IMR-90 (cell line): ENCODE measurements at regions not wholly inside any gene's neighbourhood (a gene's known extent, or its start where the extent isn't known, plus 50 kb on each side); places are given as distances from the start of the nearest gene placed in this dataset.

Experiments
- ATAC-seq: fragments of 200-7000 bp; cut with Tn5 transposase; 2 replicates; pipeline ENCODE4 v1.9.1; 2020; ENCODE audit warnings: low read depth, mild to moderate bottlenecking, moderate library complexity
- BruUV-seq: library from RNA; stranded (reverse); fragments of 400-500 nt; replicated peaks from 2 replicates; lab custom pipeline; 2021; lab: Mats Ljungman, UMichigan
- CTCF ChIA-PET: fragments of 300-600 bp; formaldehyde crosslinking; extraction: SDS; loops from one replicate; lab custom pipeline; 2021; ENCODE audit warnings: antibody characterized with exemption; lab: Yijun Ruan, JAX
- POLR2A ChIA-PET: fragments of 300-600 bp; sonication (Branson Sonifier 250); formaldehyde crosslinking; loops from one replicate; lab custom pipeline; 2022; ENCODE audit warnings: antibody characterized with exemption; ENCODE audit not compliant: unreplicated experiment; lab: Charles Lee
- DNase-seq: peaks from one replicate; pipeline ENCODE4 v3.0.0; 2013
- H2AFZ ChIP-seq: replicated peaks from 2 replicates; pipeline ENCODE3; 2013; ENCODE audit warnings: low read length, mild to moderate bottlenecking; ENCODE audit not compliant: poor library complexity
- H2AK5ac ChIP-seq: 2 replicates; pipeline ENCODE4 v1.6.1; 2013; ENCODE audit warnings: low read depth, low read length, inconsistent platforms
- H2AK9ac ChIP-seq: replicated peaks from 2 replicates; pipeline ENCODE3; 2013; ENCODE audit warnings: mild to moderate bottlenecking, low read depth, low read length, moderate library complexity; ENCODE audit not compliant: poor library complexity
- H2BK120ac ChIP-seq: 2 replicates; pipeline ENCODE4 v1.6.1; 2013; ENCODE audit warnings: low read depth, low read length, inconsistent platforms
- H2BK15ac ChIP-seq: 3 replicates; pipeline ENCODE4 v1.6.1; 2013; ENCODE audit warnings: low read depth, low read length, inconsistent platforms
- H2BK20ac ChIP-seq: 2 replicates; pipeline ENCODE4 v1.6.1; 2013; ENCODE audit warnings: low read depth, mild to moderate bottlenecking, inconsistent platforms, low read length, moderate library complexity
- H2BK5ac ChIP-seq: 2 replicates; pipeline ENCODE4 v1.6.1; 2013; ENCODE audit warnings: mild to moderate bottlenecking, low read depth, low read length, inconsistent platforms; ENCODE audit not compliant: poor library complexity, severe bottlenecking
- H3K14ac ChIP-seq: replicated peaks from 2 replicates; pipeline ENCODE4 v1.6.1; 2013; ENCODE audit warnings: low read depth, low read length, inconsistent platforms
- H3K18ac ChIP-seq: 2 replicates; pipeline ENCODE4 v1.6.1; 2013; ENCODE audit warnings: low read depth, low read length, control low read depth
- H3K23ac ChIP-seq: 2 replicates; pipeline ENCODE4 v1.6.1; 2013; ENCODE audit warnings: low read depth, low read length, inconsistent platforms
- H3K27ac ChIP-seq: 2 replicates; pipeline ENCODE4 v1.5.1; 2013; ENCODE audit warnings: mild to moderate bottlenecking, control low read depth, low read length; ENCODE audit not compliant: insufficient read depth
- H3K27me3 ChIP-seq: 2 replicates; pipeline ENCODE4 v1.6.1; 2013; ENCODE audit warnings: low read length; ENCODE audit not compliant: control insufficient read depth, insufficient read depth
- H3K36me3 ChIP-seq: 2 replicates; pipeline ENCODE4 v1.6.1; 2013; ENCODE audit warnings: low read length, mixed read lengths; ENCODE audit not compliant: control insufficient read depth, insufficient read depth
- H3K4ac ChIP-seq: 2 replicates; pipeline ENCODE4 v1.6.1; 2013; ENCODE audit warnings: low read depth, low read length, inconsistent platforms
- H3K4me1 ChIP-seq: 2 replicates; pipeline ENCODE4 v1.6.1; 2013; ENCODE audit warnings: low read length, mixed read lengths; ENCODE audit not compliant: control insufficient read depth, insufficient read depth
- H3K4me2 ChIP-seq: 2 replicates; pipeline ENCODE4 v1.6.1; 2013; ENCODE audit warnings: low read depth, mild to moderate bottlenecking, control low read depth, low read length, moderate library complexity
- H3K4me3 ChIP-seq: 2 replicates; pipeline ENCODE4 v1.5.1; 2013; ENCODE audit warnings: low read depth, mild to moderate bottlenecking, control low read depth, low read length, moderate library complexity; ENCODE audit not compliant: insufficient read depth
- H3K56ac ChIP-seq: 2 replicates; pipeline ENCODE4 v1.6.1; 2013; ENCODE audit warnings: low read length, inconsistent platforms; ENCODE audit not compliant: insufficient read depth; ENCODE audit errors: extremely low read depth
- H3K79me1 ChIP-seq, 2 experiments: 2 replicates each; pipeline ENCODE4 v1.6.1; 2013; ENCODE audit warnings: low read length in 2 of 2, inconsistent platforms in 1 of 2, low read depth in 1 of 2
- H3K9ac ChIP-seq: 2 replicates; pipeline ENCODE4 v1.6.1; 2013; ENCODE audit warnings: low read depth, low read length, control low read depth
- H3K9me1 ChIP-seq: 2 replicates; pipeline ENCODE4 v1.6.1; 2013; ENCODE audit warnings: low read length, inconsistent platforms; ENCODE audit not compliant: insufficient read depth
- H3K9me3 ChIP-seq: 2 replicates; pipeline ENCODE4 v1.6.1; 2013; ENCODE audit warnings: low read length; ENCODE audit not compliant: control insufficient read depth, insufficient read depth
- H4K20me1 ChIP-seq: 2 replicates; pipeline ENCODE4 v1.6.1; 2013; ENCODE audit warnings: low read length, inconsistent platforms; ENCODE audit not compliant: insufficient read depth
- H4K5ac ChIP-seq: 2 replicates; pipeline ENCODE4 v1.6.1; 2013; ENCODE audit warnings: mild to moderate bottlenecking, low read depth, low read length, control low read depth
- H4K8ac ChIP-seq, 2 experiments: 2 replicates each; pipeline ENCODE4 v1.6.1; 2013; ENCODE audit warnings: low read depth in 2 of 2, low read length in 2 of 2, control low read depth in 1 of 2, inconsistent platforms in 1 of 2
- H4K91ac ChIP-seq: 2 replicates; pipeline ENCODE4 v1.6.1; 2013; ENCODE audit warnings: low read depth, low read length, inconsistent platforms; ENCODE audit not compliant: insufficient read depth
- CEBPB ChIP-seq: IDR thresholded peaks from 2 replicates; pipeline ENCODE4 v1.6.1; 2012; ENCODE audit warnings: low read depth, low read length, improper control_type of control experiment
- RCOR1 ChIP-seq: IDR thresholded peaks from 2 replicates; pipeline ENCODE4 v1.6.1; 2012; ENCODE audit warnings: mild to moderate bottlenecking, low read length, improper control_type of control experiment; ENCODE audit not compliant: insufficient replicate concordance
- RFX5 ChIP-seq: IDR thresholded peaks from 2 replicates; pipeline ENCODE4 v1.8.0; 2012; ENCODE audit warnings: low read depth, mild to moderate bottlenecking, low read length, moderate library complexity
- WGBS, 2 experiments: methylation state at CpG; one replicate each; pipeline versions ENCODE4 v1.1.5 to v1.1.7; 2013; ENCODE audit warnings: missing lambda C conversion rate in 2 of 2; ENCODE audit not compliant: insufficient read length in 1 of 2; ENCODE audit errors: extremely low coverage in 2 of 2; 5-methylcytosine and 5-hydroxymethylcytosine counted together
- dilution Hi-C: fragments of 300-500 bp; cut with HindIII; formaldehyde crosslinking; loops from one replicate; pipeline ENCODE4 v1.14.3; 2018; ENCODE audit warnings: low sequenced_read_pairs; ENCODE audit not compliant: unreplicated experiment
- in situ Hi-C: fragments of 300-500 bp; cut with MboI; formaldehyde crosslinking; loops from 3 replicates; pipeline ENCODE4 v1.14.3; 2019; ENCODE audit warnings: low sequenced_read_pairs, inconsistent platforms, mixed read lengths
- intact Hi-C: fragments of 100-400 bp; cut with micrococcal nuclease; formaldehyde crosslinking; loops from 2 replicates; pipeline ENCODE4 v1.10.0; 2022

DNA sequence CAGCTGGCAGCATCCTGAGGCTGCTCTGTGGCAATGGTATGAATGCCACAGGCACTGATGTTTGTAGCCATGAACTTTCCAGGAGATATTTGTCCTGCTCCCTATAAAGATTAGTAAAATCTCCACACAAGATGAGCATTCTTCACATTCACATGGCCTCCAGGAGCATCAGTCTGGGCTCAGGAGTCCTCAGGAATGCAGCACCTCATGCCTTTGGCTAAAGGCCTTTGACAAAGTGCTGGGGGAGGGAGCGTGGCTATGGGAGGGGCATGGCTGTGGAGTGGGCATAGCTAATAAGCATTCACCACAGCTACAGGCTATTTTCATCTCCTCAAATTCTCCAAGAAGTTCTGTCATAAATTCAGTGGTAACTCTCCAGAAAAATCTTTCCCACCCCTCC, 90.5 kb upstream of the LY86 start:
- no peak for DNase-seq

More for the DNA sequence above, 90.5 kb upstream of the LY86 start:
- no peak overlapping the region for H2AK5ac ChIP-seq
- H3K9me1 ChIP-seq: no peaks in the 10 kb centered on the region
- H4K20me1 ChIP-seq: no peaks in the 10 kb centered on the region
- WGBS, 2 experiments: no CpG with 5 or more reads among the region's 1 CpG
- TF ChIP-seq RFX5 (no peak), CEBPB (no peak), RCOR1 (no peak)
- H3K79me1 ChIP-seq: no peaks in the 10 kb centered on the region
- no peaks in the 10 kb centered on the region for H3K4me1 ChIP-seq
- no peak overlapping the region for H2BK15ac ChIP-seq
- H3K9ac ChIP-seq: no peak overlapping the region
- no peak overlapping the region for H3K4me3 ChIP-seq
- H3K9me3 ChIP-seq: peaks cover 22% of the 10 kb centered on the region
- H2BK5ac ChIP-seq: no peak overlapping the region
- no peak overlapping the region for H3K27ac ChIP-seq
- no peak overlapping the region for H2BK120ac ChIP-seq
- H4K5ac ChIP-seq: no peak overlapping the region
- BruUV-seq: no TSS peak
- no peak overlapping the region for H2BK20ac ChIP-seq
- H4K8ac ChIP-seq: no peak overlapping the region
- ATAC-seq: no peak
- H2AK9ac ChIP-seq: no peak overlapping the region
- no peak overlapping the region for H3K14ac ChIP-seq
- in situ Hi-C loops: no loop called here
- no peak overlapping the region for H4K91ac ChIP-seq
- no peak overlapping the region for H3K56ac ChIP-seq
- H2AFZ ChIP-seq: no peak overlapping the region
- no peak overlapping the region for H3K23ac ChIP-seq
- no peak overlapping the region for H3K4me2 ChIP-seq
- dilution Hi-C loops: no loop called here
- H3K4ac ChIP-seq: no peak overlapping the region
- ChIA-PET CTCF (no interaction called here), POLR2A (no interaction called here)
- H3K27me3 ChIP-seq: no peaks in the 10 kb centered on the region
- H3K36me3 ChIP-seq: no peaks in the 10 kb centered on the region
- no peak overlapping the region for H3K18ac ChIP-seq
- intact Hi-C loops: no loop called here
